NCI-H2227 (cell line): ENCODE measurements at regions not wholly inside any gene's neighbourhood (a gene's known extent, or its start where the extent isn't known, plus 50 kb on each side); places are given as distances from the start of the nearest gene placed in this dataset.
"Not testable (repeated sequence)": the region's sequence is repeated elsewhere in the genome, so short reads cannot be mapped to it uniquely, and the experiment has no call there.

Experiments
- DNase-seq: peaks from one replicate; lab custom pipeline; 2025; ENCODE audit not compliant: unreplicated experiment; lab: John Stamatoyannopoulos, UW

DNA sequence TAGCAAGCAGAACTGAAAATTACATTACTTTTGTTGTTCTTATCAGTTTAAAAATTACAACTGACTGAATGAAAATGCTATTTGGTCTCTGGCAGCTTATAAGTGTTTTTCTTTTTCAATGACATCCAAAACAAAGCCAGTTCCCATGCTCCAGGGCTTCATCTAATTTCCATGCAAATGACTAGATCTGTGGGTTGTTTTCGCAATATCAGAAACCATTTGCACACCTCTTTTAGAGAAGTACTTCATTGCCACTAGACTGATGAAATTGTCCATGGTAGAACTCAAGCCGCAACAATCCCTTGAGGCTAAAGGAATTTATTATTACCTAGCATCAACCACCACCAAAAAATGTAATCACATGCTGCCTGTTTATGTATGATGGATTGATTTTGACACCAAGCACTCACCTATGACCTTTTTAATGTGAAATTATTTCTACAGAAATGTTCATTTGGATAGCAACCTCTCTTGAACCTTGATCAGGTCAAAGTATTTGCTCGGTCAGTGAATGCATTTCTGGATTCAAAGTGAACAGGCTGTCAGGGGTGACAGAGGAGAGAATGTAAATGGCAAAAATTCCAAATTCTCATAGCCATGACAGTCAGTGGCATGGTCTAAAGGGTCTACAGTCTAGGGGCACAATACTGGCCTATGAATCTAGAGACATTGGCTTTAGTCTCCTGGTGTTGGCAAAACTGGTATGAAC is 769.3 kb downstream of the SORCS1 start:
- no peak for DNase-seq

- no peak for DNase-seq
Measured at GRCh38 chr10:106392778-106393177, 771.7 kb downstream of the SORCS1 start.

- DNase-seq: no peak
Measured at GRCh38 chr10:106387063-106387462, 777.4 kb downstream of the SORCS1 start.

- DNase-seq: no peak
Measured at GRCh38 chr10:106384496-106384895, 780.0 kb downstream of the SORCS1 start.

DNA sequence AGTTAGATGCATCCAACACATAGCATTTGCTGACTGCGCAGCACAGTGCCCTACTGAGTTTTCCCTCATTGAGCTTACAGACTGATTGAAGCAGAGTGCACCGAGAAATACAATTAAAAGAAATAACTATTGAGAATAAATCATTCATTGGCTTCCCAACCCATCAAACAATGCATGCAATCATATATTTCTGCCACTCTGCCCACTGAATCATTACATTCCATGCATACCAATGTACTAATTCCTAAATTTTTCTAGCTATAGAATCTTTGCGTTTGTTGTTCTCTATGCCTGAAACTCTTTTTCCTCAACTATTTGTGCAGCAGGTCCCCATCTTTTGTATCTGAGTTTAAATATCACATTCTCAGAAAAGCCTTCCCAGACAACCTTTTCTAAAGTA is 783.8 kb downstream of the SORCS1 start:
- DNase-seq: no peak

- no peak for DNase-seq
Measured at GRCh38 chr10:106378251-106378650, 786.3 kb downstream of the SORCS1 start.

DNA sequence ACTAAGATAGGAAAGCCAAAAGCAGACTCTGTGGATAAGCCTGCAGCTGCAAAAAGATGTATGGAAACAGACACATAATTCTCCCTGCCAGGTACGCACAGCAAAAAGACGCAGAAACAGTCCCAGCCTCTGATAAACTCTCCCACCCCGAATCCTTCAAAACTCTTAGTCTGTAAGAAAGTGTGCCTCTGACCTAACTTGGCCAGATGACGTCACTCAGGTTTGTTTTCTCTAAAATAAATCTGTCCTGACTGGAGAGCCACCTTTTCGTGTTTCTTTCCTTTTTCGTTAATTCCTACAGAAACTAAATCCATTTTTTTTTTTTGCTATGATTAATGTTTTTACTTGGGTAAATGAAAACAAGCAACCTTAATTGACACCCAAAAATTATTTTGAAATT is 793.8 kb downstream of the SORCS1 start:
- no peak for DNase-seq

- no peak for DNase-seq
Measured at GRCh38 chr10:106360870-106361269, 803.6 kb downstream of the SORCS1 start.

GRCh38 chr10:106355450-106355849 is 809.1 kb downstream of the SORCS1 start:
- DNase-seq: no peak

- no peak for DNase-seq
Measured at GRCh38 chr10:106348933-106349332, 815.6 kb downstream of the SORCS1 start.

DNA sequence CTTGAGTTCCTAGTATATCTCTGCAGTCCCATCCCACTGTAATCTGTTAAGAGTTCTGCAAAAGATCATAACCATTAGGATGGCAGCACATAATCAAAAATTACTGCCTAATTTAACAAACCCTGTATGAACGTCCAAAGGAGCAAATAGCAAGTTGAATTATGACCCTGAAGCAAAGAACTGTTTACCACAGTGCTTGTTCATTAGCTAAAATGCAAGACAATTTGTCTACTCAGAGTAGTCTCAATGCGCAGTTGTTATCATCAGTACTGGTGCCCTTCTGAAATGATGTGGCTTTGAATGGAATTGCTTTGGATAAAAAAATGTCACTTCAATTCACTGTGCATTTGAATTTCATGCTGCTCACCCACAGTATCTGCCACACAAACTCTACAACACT is 817.0 kb downstream of the SORCS1 start:
- DNase-seq: no peak

DNA sequence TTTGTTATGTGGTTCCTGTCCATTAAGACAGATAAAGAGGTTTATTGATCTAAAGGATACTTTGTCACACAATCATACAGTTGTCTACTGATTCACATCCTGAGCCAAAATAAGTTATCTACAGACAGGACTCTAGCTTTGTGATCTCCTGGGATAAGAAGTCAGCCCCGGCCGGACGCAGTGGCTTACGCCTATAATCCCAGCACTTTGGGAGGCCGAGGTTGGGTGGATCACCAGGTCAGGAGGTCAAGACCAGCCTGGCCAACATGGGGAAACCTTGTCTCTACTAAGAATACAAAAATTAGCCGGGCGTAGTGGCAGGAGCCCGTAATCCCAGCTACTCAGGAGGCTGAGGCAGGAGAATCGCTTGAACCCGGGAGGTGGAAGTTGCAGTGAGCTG is 821.0 kb downstream of the SORCS1 start:
- not testable (repeated sequence) for DNase-seq

- DNase-seq: no peak
Measured at GRCh38 chr10:106341356-106341755, 823.1 kb downstream of the SORCS1 start.

DNA sequence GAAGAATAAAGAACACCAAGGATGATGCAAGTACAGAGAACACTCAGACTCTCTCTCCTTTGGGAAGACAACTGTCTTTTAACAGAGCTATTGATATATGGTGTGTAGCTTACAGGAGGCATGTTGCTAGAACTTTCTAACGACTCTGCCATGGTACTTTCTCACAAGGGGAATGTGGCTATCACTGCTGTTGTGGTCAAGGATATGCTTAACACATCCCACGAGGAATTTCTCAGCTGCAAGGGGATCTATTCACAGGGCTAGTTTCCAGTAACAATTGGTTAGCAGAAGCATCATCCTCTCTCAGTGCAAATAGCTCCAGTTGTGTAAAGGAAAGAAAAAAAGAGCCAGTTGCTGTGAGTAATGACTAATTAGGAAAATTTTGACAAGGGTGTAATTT is 826.0 kb downstream of the SORCS1 start:
- DNase-seq: no peak

DNA sequence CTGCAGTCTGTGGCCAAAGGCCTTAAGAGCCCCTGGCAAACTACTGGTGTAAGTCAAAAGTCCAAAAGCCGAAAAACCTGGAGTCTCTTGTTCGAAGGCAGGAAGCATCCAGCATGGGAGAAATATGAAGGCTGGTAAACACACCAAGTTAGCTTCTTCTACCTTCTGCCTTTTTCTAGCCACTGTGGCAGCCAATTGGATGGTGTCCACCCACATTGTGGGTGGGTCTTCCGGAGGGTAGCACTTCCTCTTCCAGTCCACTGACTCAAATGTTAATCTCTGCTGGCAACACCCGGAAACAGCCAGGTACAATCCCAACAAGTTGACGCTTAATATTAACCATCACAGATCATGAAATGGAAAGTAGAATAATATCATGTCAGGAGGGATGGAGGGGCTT is 827.6 kb downstream of the SORCS1 start:
- no peak for DNase-seq

- DNase-seq: no peak
Measured at GRCh38 chr10:106327747-106328146, 836.8 kb downstream of the SORCS1 start.

DNA sequence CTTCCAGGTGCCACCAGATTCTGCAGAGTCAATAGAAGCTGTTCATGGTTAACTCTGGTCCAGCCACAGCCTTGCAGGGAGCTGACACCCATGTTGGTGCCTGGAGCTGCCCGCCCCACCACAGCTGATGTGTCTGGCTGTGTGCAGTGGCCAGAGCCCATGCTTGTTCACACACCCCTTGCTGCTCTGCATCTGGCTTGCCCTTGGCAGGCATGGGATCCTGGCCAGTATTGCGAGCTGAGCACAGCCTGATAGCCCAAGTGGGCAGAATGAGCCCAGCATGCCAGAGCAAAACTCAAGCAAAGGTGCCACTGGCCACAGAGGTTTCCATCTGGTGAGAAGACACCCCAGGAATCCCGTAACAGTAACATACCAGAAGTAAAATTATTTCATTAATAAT is 843.6 kb downstream of the SORCS1 start:
- DNase-seq: no peak

- DNase-seq: no peak
Measured at GRCh38 chr10:106320078-106320477, 844.4 kb downstream of the SORCS1 start.

DNA sequence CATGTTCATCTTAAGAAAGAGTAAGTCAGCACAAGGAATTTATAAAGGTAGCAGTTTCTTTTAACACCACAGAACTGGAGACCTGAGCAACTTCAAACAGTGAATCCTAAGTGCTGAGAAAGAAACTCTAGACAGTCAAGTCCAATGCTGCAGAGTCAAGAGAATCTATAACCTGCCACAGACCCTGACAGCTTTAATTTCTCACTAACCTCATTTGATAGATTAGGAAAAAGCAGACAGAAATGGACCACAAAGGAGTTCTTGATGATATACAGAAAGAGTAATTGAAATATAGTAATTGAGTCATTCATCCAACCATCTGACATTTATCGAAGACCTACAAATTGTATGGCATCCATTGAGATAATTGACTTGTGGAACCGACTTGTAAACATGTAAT is 847.0 kb downstream of the SORCS1 start:
- DNase-seq: no peak

DNA sequence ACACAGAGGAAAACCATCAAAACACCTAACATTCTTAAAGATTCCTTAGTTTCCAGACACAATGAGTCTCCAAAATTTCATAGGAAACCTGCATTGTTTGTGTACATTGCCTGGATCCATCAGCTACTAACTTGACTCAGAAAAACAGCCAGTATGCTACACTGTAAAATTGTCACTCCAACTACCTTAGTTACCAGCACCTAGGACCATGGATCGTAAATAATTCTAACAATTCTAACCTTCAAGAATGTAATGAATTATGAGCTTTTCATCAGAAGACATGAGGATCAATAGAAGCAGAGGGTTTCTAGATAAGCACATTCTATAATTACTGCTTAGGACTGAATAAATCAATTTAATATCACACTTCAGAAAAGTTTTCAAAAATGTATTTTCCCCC is 851.5 kb downstream of the SORCS1 start:
- DNase-seq: no peak

DNA sequence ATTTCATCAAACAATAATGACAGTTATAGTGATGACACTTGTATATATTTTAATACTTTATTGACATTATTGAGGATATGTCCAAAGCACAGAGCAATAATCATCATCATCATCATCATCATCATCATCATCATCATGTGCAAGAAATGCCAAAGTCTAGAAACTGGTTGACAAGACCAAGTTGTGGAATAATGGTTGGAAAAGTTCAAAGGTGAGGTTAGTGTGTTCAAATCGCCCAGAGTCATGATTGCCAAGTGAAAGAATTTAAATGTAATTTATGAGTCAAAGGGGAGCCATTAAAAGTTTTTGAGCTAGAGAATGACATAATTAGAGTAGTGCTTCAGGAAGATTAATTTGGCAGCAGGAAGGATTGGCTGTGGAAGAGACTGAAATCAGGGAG is 852.4 kb downstream of the SORCS1 start:
- no peak for DNase-seq

DNA sequence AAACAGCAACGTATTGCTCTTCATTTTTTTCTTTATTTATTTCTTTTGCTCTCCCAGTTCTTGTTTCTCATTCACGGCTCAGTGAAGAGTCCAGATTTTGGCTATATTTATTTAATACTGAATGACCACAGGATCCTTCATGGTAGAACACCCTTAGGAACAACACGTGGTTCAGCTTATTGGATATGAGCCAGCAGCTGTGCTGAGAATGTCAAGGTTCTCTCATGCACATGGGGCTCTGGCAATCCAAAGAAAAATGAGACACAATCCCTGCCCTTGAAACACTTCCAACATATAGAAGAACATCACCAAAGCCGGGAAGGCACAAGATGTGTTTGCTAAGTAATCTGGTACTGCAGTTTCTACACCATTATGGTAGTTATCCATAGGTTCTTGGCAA is 852.9 kb downstream of the SORCS1 start:
- DNase-seq: no peak

DNA sequence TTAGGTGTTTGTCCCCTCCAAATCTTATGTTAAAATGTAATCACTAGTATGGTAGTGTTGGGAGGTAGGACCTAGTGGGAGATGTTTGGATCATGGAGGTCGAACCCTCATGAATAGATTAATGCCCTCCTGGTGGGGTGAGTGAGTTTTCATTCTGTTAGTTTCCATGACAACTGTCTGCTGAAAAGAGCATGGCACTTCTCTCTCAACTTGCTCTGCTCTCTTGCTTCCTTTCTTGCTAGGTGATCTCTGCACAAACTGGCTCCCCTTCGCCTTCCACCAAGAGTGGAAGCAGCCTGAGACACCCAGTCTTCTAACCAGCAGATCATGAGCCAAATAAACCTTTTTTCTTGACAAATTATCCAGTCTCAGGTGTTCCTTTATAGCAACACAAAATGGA is 853.9 kb downstream of the SORCS1 start:
- DNase-seq: no peak
